GM18502 (cell line): ENCODE measurements at regions not wholly inside any gene's neighbourhood (a gene's known extent, or its start where the extent isn't known, plus 50 kb on each side); places are given as distances from the start of the nearest gene placed in this dataset.

Source experiments
- ATAC-seq: cut with Tn5 transposase; IDR thresholded peaks from one replicate; pipeline ENCODE4 v1.9.1; 2021; ENCODE audit warnings: mild to moderate bottlenecking; ENCODE audit not compliant: unreplicated experiment, poor library complexity

GRCh38 chr1:239898062-239898730 lies 193.5 kb upstream of the FMN2 start:
- ATAC-seq = peak; percentile 95

- ATAC-seq = no peak
Observed at GRCh38 chr1:239899747-239900146, 191.9 kb upstream of the FMN2 start.

GRCh38 chr1:239906394-239906793 lies 185.3 kb upstream of the FMN2 start:
- ATAC-seq = no peak

- no peak for ATAC-seq
Observed at GRCh38 chr1:239909898-239910297, 181.8 kb upstream of the FMN2 start.

- ATAC-seq = no peak
Observed at GRCh38 chr1:239912471-239912870, 179.2 kb upstream of the FMN2 start.

GRCh38 chr1:239913141-239913585 lies 178.5 kb upstream of the FMN2 start:
- ATAC-seq = no peak

- no peak for ATAC-seq
Observed at GRCh38 chr1:239914751-239915231, 176.9 kb upstream of the FMN2 start.

GRCh38 chr1:239918634-239919033 lies 173.0 kb upstream of the FMN2 start:
- no peak for ATAC-seq

- no peak for ATAC-seq
Observed at GRCh38 chr1:239920214-239920613, 171.5 kb upstream of the FMN2 start.

GRCh38 chr1:239922778-239923522 lies 168.7 kb upstream of the FMN2 start:
- ATAC-seq = no peak

- ATAC-seq = no peak
Observed at GRCh38 chr1:239924741-239925350, 166.8 kb upstream of the FMN2 start.

GRCh38 chr1:239926184-239926583 lies 165.5 kb upstream of the FMN2 start:
- ATAC-seq = no peak

- no peak for ATAC-seq
Observed at GRCh38 chr1:239929317-239929716, 162.4 kb upstream of the FMN2 start.

- ATAC-seq = no peak
Observed at GRCh38 chr1:239930686-239931262, 160.9 kb upstream of the FMN2 start.

- no peak for ATAC-seq
Observed at GRCh38 chr1:239931341-239931740, 160.3 kb upstream of the FMN2 start.

- ATAC-seq = no peak
Observed at GRCh38 chr1:239939602-239940001, 152.1 kb upstream of the FMN2 start.

GRCh38 chr1:239943761-239944160 lies 147.9 kb upstream of the FMN2 start:
- ATAC-seq = no peak

GRCh38 chr1:239944666-239945065 lies 147.0 kb upstream of the FMN2 start:
- ATAC-seq = no peak

- no peak for ATAC-seq
Observed at GRCh38 chr1:239947801-239948200, 143.9 kb upstream of the FMN2 start.

- ATAC-seq = peak; percentile 69
Observed at GRCh38 chr1:239951511-239952140, 140.1 kb upstream of the FMN2 start.
